ENCODE measurements at regions not wholly inside any gene's neighbourhood (a gene's known extent, or its start where the extent isn't known, plus 50 kb on each side); places are given as distances from the start of the nearest gene placed in this dataset.

- TF ChIP-seq ZNF597 (CRISPR knock-in tag; IDR thresholded peaks at IDR 0.05) (no peak), RARG (CRISPR knock-in tag; IDR thresholded peaks at IDR 0.05; ENCODE audit: low read depth) (no peak), ATF1 (CRISPR knock-in tag; IDR thresholded peaks at IDR 0.05) (no peak), MAFK (conservative IDR thresholded peaks at IDR 0.05 in 1 of 2, IDR thresholded peaks at IDR 0.05 in 1 of 2; ENCODE audit: low read length in 2 of 2) (no peak), NR2C2 (CRISPR knock-in tag; IDR thresholded peaks at IDR 0.05; ENCODE audit: borderline replicate concordance) (no peak), NR3C1 (CRISPR knock-in tag; IDR thresholded peaks at IDR 0.05) (no peak), ZXDC (CRISPR knock-in tag; IDR thresholded peaks at IDR 0.05) (no peak), ELF3 (CRISPR knock-in tag; IDR thresholded peaks at IDR 0.05) (peak; percentile 29; the same call in 1 of the 2 replicates), KDM5B (CRISPR knock-in tag; IDR thresholded peaks at IDR 0.05; ENCODE audit: borderline replicate concordance) (peak; percentile 71; the same call in 1 of the 2 replicates), ASH2L (IDR thresholded peaks at IDR 0.05; ENCODE audit: insufficient read length, low read depth, low read length) (peak; percentile 72), KDM5A (IDR thresholded peaks at IDR 0.05; ENCODE audit: borderline replicate concordance, low read length) (0 out of 2 replicates have a peak, but pooled peaks have one; percentile 36), NFE2 (CRISPR knock-in tag; IDR thresholded peaks at IDR 0.05) (no peak), ZNF546 (CRISPR knock-in tag; conservative IDR thresholded peaks at IDR 0.05) (peak; percentile 63; the same call in 1 of the 2 replicates), TBP (CRISPR knock-in tag; IDR thresholded peaks at IDR 0.05) (no peak), ATAD3A (CRISPR knock-in tag; IDR thresholded peaks at IDR 0.05) (no peak), MXI1 (IDR thresholded peaks at IDR 0.05; ENCODE audit: borderline replicate concordance, low read depth, low read length) (peak; percentile 57; the same call in 1 of the 3 replicates), ZSCAN21 (CRISPR knock-in tag; IDR thresholded peaks at IDR 0.05; ENCODE audit: borderline replicate concordance) (peak; percentile 67; the same call in 1 of the 2 replicates), ZNF766 (CRISPR knock-in tag; IDR thresholded peaks at IDR 0.05; ENCODE audit: borderline replicate concordance) (no peak), ZNF775 (CRISPR knock-in tag; IDR thresholded peaks at IDR 0.05; ENCODE audit: borderline replicate concordance) (no peak), HOXA5 (CRISPR knock-in tag; IDR thresholded peaks at IDR 0.05) (peak; percentile 4; the same call in 1 of the 2 replicates), ARNTL (CRISPR knock-in tag; IDR thresholded peaks at IDR 0.05) (0 out of 2 replicates have a peak, but pooled peaks have one; percentile 48), DMTF1 (CRISPR knock-in tag; IDR thresholded peaks at IDR 0.05) (no peak)
Observed at GRCh38 chr1:8239306-8240023, 78.4 kb upstream of the SLC45A1 start (continued).
